ENCODE measurements at regions not wholly inside any gene's neighbourhood (a gene's known extent, or its start where the extent isn't known, plus 50 kb on each side); places are given as distances from the start of the nearest gene placed in this dataset.
"Not testable (repeated sequence)": the region's sequence is repeated elsewhere in the genome, so short reads cannot be mapped to it uniquely, and the experiment has no call there.

DNA sequence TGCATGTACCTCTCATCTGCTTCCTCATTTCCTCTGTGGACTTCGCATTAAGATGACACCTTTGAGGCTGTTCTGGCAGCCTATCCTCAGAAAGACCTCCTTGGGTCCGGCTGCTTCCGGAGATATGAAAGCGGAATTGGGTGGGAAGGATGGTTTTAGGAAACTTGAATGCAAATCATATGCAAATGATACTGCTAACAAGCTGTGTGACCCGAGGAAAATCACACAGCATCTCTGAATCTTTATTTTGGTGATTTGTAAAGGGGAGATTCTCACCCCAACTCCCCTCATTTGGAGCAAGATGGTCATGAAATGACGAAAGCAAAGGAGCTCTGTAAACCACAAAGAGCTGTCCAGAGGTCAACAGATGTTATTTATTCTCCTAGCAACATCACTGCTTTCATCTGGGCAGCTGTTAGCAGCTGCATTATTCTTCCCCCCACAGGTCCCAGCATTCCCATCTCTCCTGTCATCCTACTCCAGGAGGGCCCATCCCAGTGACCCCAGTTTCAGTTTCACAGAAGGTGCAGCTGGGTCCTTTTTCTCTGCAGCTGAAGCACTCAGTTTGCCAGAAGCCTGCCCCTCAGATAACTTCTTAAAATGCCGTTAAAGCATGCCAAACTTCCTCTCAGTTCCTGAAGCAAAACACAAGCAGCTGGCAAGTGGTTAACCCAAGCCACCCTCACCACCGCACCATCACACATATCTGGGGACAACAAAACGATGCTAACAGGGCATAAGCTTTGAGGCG is 269.5 kb downstream of the SEC61B start:
- TF ChIP-seq, protein P1, sequence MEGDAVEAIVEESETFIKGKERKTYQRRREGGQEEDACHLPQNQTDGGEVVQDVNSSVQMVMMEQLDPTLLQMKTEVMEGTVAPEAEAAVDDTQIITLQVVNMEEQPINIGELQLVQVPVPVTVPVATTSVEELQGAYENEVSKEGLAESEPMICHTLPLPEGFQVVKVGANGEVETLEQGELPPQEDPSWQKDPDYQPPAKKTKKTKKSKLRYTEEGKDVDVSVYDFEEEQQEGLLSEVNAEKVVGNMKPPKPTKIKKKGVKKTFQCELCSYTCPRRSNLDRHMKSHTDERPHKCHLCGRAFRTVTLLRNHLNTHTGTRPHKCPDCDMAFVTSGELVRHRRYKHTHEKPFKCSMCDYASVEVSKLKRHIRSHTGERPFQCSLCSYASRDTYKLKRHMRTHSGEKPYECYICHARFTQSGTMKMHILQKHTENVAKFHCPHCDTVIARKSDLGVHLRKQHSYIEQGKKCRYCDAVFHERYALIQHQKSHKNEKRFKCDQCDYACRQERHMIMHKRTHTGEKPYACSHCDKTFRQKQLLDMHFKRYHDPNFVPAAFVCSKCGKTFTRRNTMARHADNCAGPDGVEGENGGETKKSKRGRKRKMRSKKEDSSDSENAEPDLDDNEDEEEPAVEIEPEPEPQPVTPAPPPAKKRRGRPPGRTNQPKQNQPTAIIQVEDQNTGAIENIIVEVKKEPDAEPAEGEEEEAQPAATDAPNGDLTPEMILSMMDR (IDR thresholded peaks at IDR 0.05; ENCODE audit: borderline replicate concordance): no peak
- intact Hi-C loops (cut with micrococcal nuclease): no loop called here
- no peaks in the 10 kb centered on the region for H3K36me3 ChIP-seq

DNA sequence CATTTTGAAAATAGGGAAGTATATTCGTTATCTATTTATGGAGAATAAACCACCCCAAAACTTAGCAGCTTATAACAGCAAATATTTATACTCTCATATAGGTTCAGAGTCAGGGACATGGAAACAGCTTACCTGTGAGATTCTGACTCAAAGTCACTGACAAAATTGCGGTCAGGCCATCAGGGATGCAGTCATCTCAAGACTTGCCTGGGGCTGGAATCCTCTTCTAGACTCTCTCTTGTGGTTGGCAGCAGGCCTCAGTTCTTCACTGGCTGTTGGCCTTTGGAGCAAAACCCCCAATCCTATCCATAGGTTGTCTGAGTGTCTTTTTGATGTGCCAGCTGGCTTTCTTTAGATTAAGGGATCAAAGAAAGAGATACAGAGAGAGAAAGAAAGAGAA is 275.6 kb downstream of the SEC61B start:
- TF ChIP-seq, protein P1 (IDR thresholded peaks at IDR 0.05; ENCODE audit: borderline replicate concordance): no peak
- H3K4me3 ChIP-seq: no peak overlapping the region

More for the DNA sequence above, 269.5 kb downstream of the SEC61B start:
- H3K9me3 ChIP-seq (replicated peaks): no peaks in the 10 kb centered on the region
- H3K27ac ChIP-seq (replicated peaks): no peak overlapping the region
- H3K4me1 ChIP-seq: no peaks in the 10 kb centered on the region
- H3K27me3 ChIP-seq (ENCODE audit: low read depth): no peaks in the 10 kb centered on the region
- no peak overlapping the region for H3K4me3 ChIP-seq
- DNase-seq: no peak

DNA sequence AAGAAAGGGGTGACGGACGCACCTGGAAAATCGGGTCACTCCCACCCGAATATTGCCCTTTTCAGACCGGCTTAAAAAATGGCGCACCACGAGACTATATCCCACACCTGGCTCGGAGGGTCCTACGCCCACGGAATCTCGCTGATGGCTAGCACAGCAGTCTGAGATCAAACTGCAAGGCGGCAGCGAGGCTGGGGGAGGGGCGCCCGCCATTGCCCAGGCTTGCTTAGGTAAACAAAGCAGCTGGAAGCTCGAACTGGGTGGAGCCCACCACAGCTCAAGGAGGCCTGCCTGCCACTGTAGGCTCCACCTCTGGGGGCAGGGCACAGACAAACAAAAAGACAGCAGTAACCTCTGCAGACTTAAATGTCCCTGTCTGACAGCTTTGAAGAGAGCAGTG is 276.9 kb downstream of the SEC61B start:
- H3K27ac ChIP-seq (replicated peaks); H3K36me3 ChIP-seq; intact Hi-C loops (cut with micrococcal nuclease); H3K4me1 ChIP-seq; H3K27me3 ChIP-seq (ENCODE audit: low read depth); DNase-seq; H3K4me3 ChIP-seq; H3K9me3 ChIP-seq (replicated peaks): not testable (repeated sequence)

More for the DNA sequence above, 275.6 kb downstream of the SEC61B start:
- intact Hi-C loops (cut with micrococcal nuclease): no loop called here
- no peaks in the 10 kb centered on the region for H3K36me3 ChIP-seq
- peaks cover 10% of the 10 kb centered on the region for H3K27me3 ChIP-seq (ENCODE audit: low read depth)
- H3K9me3 ChIP-seq (replicated peaks): peaks cover 8% of the 10 kb centered on the region
- no peaks in the 10 kb centered on the region for H3K4me1 ChIP-seq
- no peak overlapping the region for H3K27ac ChIP-seq (replicated peaks)
- no peak for DNase-seq

DNA sequence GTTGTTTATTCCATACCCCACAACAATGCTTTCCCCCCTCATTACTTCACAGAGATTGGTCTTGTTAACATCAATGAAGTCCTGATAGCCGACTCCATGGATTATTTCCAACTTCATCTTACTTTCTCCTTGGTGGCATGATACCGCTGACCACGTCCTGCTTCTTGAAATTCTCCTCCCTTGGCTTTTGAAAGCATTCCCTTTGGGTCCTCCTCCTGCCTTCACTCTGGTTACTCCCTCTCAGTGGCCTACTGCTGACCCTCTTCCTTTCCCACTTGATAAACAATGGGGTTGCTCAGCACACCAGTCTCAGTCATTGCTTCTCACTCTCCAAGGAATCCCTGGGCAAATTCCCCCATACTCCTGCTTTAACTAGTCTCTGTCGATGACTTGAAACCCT is 283.9 kb downstream of the SEC61B start:
- TF ChIP-seq, protein P1 (IDR thresholded peaks at IDR 0.05; ENCODE audit: borderline replicate concordance): no peak

DNA sequence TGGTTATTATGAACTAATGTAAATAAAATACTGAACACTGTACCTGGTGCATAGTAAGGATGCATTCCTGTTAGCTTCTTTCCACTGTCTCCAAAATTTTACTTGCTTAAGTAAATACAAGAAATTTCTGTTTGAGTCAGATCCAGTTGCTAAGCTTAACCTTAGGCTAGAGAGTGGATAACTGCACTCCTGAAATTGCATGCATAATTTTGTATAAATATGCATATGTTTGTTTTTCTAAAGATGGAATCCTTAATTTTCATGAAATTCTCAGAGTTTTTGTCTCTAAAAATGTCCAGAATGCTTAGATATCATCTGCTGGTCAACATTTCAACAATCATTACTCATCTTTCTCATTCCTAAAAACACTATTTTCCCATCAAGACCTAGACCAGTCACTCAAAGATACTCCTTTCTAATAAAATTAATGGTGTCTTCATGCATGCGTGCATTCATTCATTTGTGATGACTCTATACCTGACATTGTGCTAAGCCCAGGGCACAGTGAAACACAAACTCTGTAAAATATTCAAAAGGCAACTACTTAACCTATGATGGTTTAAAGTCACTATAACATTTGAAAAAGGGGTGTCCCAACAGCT is 284.8 kb downstream of the SEC61B start:
- no peaks in the 10 kb centered on the region for H3K27me3 ChIP-seq (ENCODE audit: low read depth)
- peaks cover 11% of the 10 kb centered on the region for H3K4me1 ChIP-seq
- no peak for DNase-seq
- H3K36me3 ChIP-seq: no peaks in the 10 kb centered on the region
- no peak overlapping the region for H3K27ac ChIP-seq (replicated peaks)
- no peaks in the 10 kb centered on the region for H3K9me3 ChIP-seq (replicated peaks)
- TF ChIP-seq, protein P1 (IDR thresholded peaks at IDR 0.05; ENCODE audit: borderline replicate concordance): no peak
- H3K4me3 ChIP-seq: no peak overlapping the region
- intact Hi-C loops (cut with micrococcal nuclease): no loop called here

More for the DNA sequence above, 283.9 kb downstream of the SEC61B start:
- H3K9me3 ChIP-seq (replicated peaks): no peaks in the 10 kb centered on the region
- H3K27me3 ChIP-seq (ENCODE audit: low read depth): no peaks in the 10 kb centered on the region
- H3K4me1 ChIP-seq: peaks cover 11% of the 10 kb centered on the region
- intact Hi-C loops (cut with micrococcal nuclease): no loop called here
- no peak for DNase-seq
- H3K27ac ChIP-seq (replicated peaks): no peak overlapping the region
- H3K4me3 ChIP-seq: no peak overlapping the region
- no peaks in the 10 kb centered on the region for H3K36me3 ChIP-seq

Measured in left ventricle myocardium inferior (tissue), 1 donor.